Adrenal gland (tissue), 9 donors: ENCODE measurements at regions not wholly inside any gene's neighbourhood (a gene's known extent, or its start where the extent isn't known, plus 50 kb on each side); places are given as distances from the start of the nearest gene placed in this dataset.

Source experiments
- DNase-seq, 7 donors: peaks; one replicate each; pipeline ENCODE4 v3.0.0-alpha.2; 2019 to 2020
- H3K27ac ChIP-seq, 5 donors: fragments of 200-600 bp; sonication (generic) in 4 of 5; 1 replicate in 3 of 5; 2 replicates in 2 of 5; pipeline versions ENCODE4 v1.5.1 to v1.8.0; 2016 to 2020; ENCODE audit warnings: mild to moderate bottlenecking in 1 of 5
- H3K27me3 ChIP-seq: fragments of 200-600 bp; 2 replicates; pipeline ENCODE4 v1.8.0; 2021
- H3K36me3 ChIP-seq, 2 donors: fragments of 200-600 bp; replicated peaks in 1 of 2; 1 replicate in 1 of 2; 2 replicates in 1 of 2; pipeline versions ENCODE4 v1.5.1 to v1.8.0; 2018 to 2022
- H3K4me1 ChIP-seq, 2 donors: fragments of 200-600 bp; replicated peaks in 1 of 2; 1 replicate in 1 of 2; 2 replicates in 1 of 2; pipeline versions ENCODE4 v1.5.1 to v1.8.0; 2018 to 2021
- H3K4me3 ChIP-seq, 4 donors: fragments of 200-600 bp; sonication (generic) in 3 of 4; one replicate each; pipeline ENCODE4 v1.5.1; 2016 to 2018
- H3K9me3 ChIP-seq, 3 donors: fragments of 200-600 bp; sonication (generic) in 1 of 3; replicated peaks in 1 of 3; 1 replicate in 2 of 3; 2 replicates in 1 of 3; pipeline versions ENCODE4 v1.5.1 to v1.8.0; 2016 to 2021
- CTCF ChIP-seq, 6 experiments: fragments of 450-650 bp in 4 of 6; fragments of 200-600 bp in 2 of 6; sonication (generic) in 1 of 6; IDR thresholded peaks; 1 replicate in 5 of 6; 2 replicates in 1 of 6; pipeline versions ENCODE4 v1.5.1 to v1.8.0; 2016 to 2021; ENCODE audit warnings: antibody characterized with exemption in 6 of 6, mild to moderate bottlenecking in 2 of 6, moderate library complexity in 1 of 6
- POLR2A ChIP-seq, 2 donors: fragments of 450-650 bp; IDR thresholded peaks; one replicate each; pipeline ENCODE4 v1.6.1; 2017; ENCODE audit warnings: antibody characterized with exemption in 2 of 2, mild to moderate bottlenecking in 2 of 2, moderate library complexity in 1 of 2
- WGBS, 4 donors: extraction: QIAGEN DNeasy Blood & Tissue Kit in 2 of 4; methylation state at CpG; one replicate each; pipeline versions ENCODE4 v1.1.5 to v1.1.7; 2013 to 2017; 5-methylcytosine and 5-hydroxymethylcytosine counted together
- intact Hi-C, 2 donors: fragments of 100-400 bp; cut with DNase I; formaldehyde crosslinking; loops; one replicate each; pipeline versions ENCODE4 v1.14.1 to v1.15.0; 2022 to 2023
- donor health status: healthy with polysubstance abuse.
- donor health status: Bipolar disorder and iron deficiency.
- donor health status: DM: yes; HTN: yes; CAD: no.
- donor health status: DM: no; HTN: no; CAD: no.
- donor health status: DM: no; HTN: no; CAD: no.

- no peaks in the 10 kb centered on the region for H3K36me3 ChIP-seq
- peak overlapping the region in 1 of 5 donors; percentile 34 for H3K27ac ChIP-seq
- no peaks in the 10 kb centered on the region for H3K9me3 ChIP-seq
- peaks cover 4% of the 10 kb centered on the region for H3K27me3 ChIP-seq
- DNase-seq, result peak in 1 of 7 donors; percentile 84
- no peak overlapping the region for H3K4me3 ChIP-seq
- no peaks in the 10 kb centered on the region for H3K4me1 ChIP-seq
- intact Hi-C loops, result no loop called here
- TF ChIP-seq POLR2A (IDR thresholded peaks at IDR 0.05) (no peak), CTCF (IDR thresholded peaks at IDR 0.05) (peak in 1 of 6 experiments; percentile 14)
- WGBS, 4 donors, result 58 to 70% (median 65%) methylated on average over 5 of the region's 5 CpGs
Observed at GRCh38 chr7:132004529-132004928, 448.1 kb upstream of the PODXL start.

- Histone ChIP-seq H3K4me3 (no peak overlapping the region), H3K27me3 (peaks cover 4% of the 10 kb centered on the region), H3K27ac (no peak overlapping the region), H3K36me3 (no peaks in the 10 kb centered on the region), H3K9me3 (no peaks in the 10 kb centered on the region), H3K4me1 (no peaks in the 10 kb centered on the region)
- no peak for DNase-seq
- TF ChIP-seq CTCF (IDR thresholded peaks at IDR 0.05), result no peak
- TF ChIP-seq POLR2A (IDR thresholded peaks at IDR 0.05), result no peak
- 67 to 93% (median 72%) methylated on average over 3 of the region's 3 CpGs for WGBS, 4 donors
- intact Hi-C loops, result no loop called here
Observed at GRCh38 chr7:132002343-132002968, 446.0 kb upstream of the PODXL start.

GRCh38 chr7:132001146-132001545 lies 444.7 kb upstream of the PODXL start:
- H3K27me3 ChIP-seq, result peaks cover 4% of the 10 kb centered on the region
- no peaks in the 10 kb centered on the region for H3K9me3 ChIP-seq
- 32 to 40% (median 37%) methylated on average over 2 of the region's 2 CpGs for WGBS, 4 donors

GRCh38 chr7:131999193-131999592 lies 442.8 kb upstream of the PODXL start:
- no peak overlapping the region for H3K27ac ChIP-seq
- H3K9me3 ChIP-seq, result no peaks in the 10 kb centered on the region
- peaks cover 4% of the 10 kb centered on the region for H3K27me3 ChIP-seq
- intact Hi-C loops, result no loop called here
- no peak for DNase-seq
- 59 to 86% (median 77%) methylated on average over 4 of the region's 4 CpGs for WGBS, 4 donors
- no peaks in the 10 kb centered on the region for H3K36me3 ChIP-seq
- H3K4me1 ChIP-seq, result no peaks in the 10 kb centered on the region
- TF ChIP-seq POLR2A (IDR thresholded peaks at IDR 0.05) (no peak), CTCF (IDR thresholded peaks at IDR 0.05) (no peak)
- no peak overlapping the region for H3K4me3 ChIP-seq

More at GRCh38 chr7:132001146-132001545, 444.7 kb upstream of the PODXL start:
- TF ChIP-seq POLR2A (IDR thresholded peaks at IDR 0.05), result no peak
- no peak for TF ChIP-seq CTCF (IDR thresholded peaks at IDR 0.05)
- Histone ChIP-seq H3K4me1 (no peaks in the 10 kb centered on the region), H3K4me3 (no peak overlapping the region), H3K36me3 (no peaks in the 10 kb centered on the region), H3K27ac (no peak overlapping the region)
- intact Hi-C loops, result no loop called here
- no peak for DNase-seq
